ENCODE measurements at regions not wholly inside any gene's neighbourhood (a gene's known extent, or its start where the extent isn't known, plus 50 kb on each side); places are given as distances from the start of the nearest gene placed in this dataset.

DNA sequence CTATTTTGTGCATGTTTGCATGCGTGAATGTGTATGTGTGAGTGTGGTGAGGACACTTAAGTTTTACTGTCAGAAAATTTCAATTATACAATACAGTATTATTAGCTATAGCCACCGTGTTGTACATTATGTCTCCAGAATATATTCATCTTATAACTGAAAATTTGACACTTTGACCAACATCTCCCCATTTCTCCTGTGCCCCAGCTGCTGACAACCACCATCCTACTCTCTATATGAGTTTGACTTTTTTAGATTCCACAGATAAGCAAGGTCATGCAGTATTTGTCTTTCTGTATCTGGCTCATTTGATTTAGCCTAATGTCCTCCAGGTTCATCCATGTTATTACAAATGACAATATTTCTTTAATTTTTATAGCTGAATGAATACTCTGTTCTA, 195.0 kb downstream of the GPR37 start (continued):
- TF ChIP-seq, protein P1, sequence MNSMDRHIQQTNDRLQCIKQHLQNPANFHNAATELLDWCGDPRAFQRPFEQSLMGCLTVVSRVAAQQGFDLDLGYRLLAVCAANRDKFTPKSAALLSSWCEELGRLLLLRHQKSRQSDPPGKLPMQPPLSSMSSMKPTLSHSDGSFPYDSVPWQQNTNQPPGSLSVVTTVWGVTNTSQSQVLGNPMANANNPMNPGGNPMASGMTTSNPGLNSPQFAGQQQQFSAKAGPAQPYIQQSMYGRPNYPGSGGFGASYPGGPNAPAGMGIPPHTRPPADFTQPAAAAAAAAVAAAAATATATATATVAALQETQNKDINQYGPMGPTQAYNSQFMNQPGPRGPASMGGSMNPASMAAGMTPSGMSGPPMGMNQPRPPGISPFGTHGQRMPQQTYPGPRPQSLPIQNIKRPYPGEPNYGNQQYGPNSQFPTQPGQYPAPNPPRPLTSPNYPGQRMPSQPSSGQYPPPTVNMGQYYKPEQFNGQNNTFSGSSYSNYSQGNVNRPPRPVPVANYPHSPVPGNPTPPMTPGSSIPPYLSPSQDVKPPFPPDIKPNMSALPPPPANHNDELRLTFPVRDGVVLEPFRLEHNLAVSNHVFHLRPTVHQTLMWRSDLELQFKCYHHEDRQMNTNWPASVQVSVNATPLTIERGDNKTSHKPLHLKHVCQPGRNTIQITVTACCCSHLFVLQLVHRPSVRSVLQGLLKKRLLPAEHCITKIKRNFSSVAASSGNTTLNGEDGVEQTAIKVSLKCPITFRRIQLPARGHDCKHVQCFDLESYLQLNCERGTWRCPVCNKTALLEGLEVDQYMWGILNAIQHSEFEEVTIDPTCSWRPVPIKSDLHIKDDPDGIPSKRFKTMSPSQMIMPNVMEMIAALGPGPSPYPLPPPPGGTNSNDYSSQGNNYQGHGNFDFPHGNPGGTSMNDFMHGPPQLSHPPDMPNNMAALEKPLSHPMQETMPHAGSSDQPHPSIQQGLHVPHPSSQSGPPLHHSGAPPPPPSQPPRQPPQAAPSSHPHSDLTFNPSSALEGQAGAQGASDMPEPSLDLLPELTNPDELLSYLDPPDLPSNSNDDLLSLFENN (IDR thresholded peaks at IDR 0.05; ENCODE audit: low read depth in 2 of 2, low read length in 2 of 2) = no peak
- TF ChIP-seq ZNF165 (CRISPR knock-in tag; IDR thresholded peaks at IDR 0.05; ENCODE audit: borderline replicate concordance) (no peak), SNIP1 (IDR thresholded peaks at IDR 0.05; ENCODE audit: low read depth) (no peak), ZNF436 (CRISPR knock-in tag; IDR thresholded peaks at IDR 0.05) (no peak)
- TF ChIP-seq, protein P2, sequence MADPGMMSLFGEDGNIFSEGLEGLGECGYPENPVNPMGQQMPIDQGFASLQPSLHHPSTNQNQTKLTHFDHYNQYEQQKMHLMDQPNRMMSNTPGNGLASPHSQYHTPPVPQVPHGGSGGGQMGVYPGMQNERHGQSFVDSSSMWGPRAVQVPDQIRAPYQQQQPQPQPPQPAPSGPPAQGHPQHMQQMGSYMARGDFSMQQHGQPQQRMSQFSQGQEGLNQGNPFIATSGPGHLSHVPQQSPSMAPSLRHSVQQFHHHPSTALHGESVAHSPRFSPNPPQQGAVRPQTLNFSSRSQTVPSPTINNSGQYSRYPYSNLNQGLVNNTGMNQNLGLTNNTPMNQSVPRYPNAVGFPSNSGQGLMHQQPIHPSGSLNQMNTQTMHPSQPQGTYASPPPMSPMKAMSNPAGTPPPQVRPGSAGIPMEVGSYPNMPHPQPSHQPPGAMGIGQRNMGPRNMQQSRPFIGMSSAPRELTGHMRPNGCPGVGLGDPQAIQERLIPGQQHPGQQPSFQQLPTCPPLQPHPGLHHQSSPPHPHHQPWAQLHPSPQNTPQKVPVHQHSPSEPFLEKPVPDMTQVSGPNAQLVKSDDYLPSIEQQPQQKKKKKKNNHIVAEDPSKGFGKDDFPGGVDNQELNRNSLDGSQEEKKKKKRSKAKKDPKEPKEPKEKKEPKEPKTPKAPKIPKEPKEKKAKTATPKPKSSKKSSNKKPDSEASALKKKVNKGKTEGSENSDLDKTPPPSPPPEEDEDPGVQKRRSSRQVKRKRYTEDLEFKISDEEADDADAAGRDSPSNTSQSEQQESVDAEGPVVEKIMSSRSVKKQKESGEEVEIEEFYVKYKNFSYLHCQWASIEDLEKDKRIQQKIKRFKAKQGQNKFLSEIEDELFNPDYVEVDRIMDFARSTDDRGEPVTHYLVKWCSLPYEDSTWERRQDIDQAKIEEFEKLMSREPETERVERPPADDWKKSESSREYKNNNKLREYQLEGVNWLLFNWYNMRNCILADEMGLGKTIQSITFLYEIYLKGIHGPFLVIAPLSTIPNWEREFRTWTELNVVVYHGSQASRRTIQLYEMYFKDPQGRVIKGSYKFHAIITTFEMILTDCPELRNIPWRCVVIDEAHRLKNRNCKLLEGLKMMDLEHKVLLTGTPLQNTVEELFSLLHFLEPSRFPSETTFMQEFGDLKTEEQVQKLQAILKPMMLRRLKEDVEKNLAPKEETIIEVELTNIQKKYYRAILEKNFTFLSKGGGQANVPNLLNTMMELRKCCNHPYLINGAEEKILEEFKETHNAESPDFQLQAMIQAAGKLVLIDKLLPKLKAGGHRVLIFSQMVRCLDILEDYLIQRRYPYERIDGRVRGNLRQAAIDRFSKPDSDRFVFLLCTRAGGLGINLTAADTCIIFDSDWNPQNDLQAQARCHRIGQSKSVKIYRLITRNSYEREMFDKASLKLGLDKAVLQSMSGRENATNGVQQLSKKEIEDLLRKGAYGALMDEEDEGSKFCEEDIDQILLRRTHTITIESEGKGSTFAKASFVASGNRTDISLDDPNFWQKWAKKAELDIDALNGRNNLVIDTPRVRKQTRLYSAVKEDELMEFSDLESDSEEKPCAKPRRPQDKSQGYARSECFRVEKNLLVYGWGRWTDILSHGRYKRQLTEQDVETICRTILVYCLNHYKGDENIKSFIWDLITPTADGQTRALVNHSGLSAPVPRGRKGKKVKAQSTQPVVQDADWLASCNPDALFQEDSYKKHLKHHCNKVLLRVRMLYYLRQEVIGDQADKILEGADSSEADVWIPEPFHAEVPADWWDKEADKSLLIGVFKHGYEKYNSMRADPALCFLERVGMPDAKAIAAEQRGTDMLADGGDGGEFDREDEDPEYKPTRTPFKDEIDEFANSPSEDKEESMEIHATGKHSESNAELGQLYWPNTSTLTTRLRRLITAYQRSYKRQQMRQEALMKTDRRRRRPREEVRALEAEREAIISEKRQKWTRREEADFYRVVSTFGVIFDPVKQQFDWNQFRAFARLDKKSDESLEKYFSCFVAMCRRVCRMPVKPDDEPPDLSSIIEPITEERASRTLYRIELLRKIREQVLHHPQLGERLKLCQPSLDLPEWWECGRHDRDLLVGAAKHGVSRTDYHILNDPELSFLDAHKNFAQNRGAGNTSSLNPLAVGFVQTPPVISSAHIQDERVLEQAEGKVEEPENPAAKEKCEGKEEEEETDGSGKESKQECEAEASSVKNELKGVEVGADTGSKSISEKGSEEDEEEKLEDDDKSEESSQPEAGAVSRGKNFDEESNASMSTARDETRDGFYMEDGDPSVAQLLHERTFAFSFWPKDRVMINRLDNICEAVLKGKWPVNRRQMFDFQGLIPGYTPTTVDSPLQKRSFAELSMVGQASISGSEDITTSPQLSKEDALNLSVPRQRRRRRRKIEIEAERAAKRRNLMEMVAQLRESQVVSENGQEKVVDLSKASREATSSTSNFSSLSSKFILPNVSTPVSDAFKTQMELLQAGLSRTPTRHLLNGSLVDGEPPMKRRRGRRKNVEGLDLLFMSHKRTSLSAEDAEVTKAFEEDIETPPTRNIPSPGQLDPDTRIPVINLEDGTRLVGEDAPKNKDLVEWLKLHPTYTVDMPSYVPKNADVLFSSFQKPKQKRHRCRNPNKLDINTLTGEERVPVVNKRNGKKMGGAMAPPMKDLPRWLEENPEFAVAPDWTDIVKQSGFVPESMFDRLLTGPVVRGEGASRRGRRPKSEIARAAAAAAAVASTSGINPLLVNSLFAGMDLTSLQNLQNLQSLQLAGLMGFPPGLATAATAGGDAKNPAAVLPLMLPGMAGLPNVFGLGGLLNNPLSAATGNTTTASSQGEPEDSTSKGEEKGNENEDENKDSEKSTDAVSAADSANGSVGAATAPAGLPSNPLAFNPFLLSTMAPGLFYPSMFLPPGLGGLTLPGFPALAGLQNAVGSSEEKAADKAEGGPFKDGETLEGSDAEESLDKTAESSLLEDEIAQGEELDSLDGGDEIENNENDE (IDR thresholded peaks at IDR 0.05; ENCODE audit: low read depth, low read length) = no peak

Data from K562 (cell line).